SK-N-SH treated with all-trans-retinoic acid at 6 μM for 48 hours (cell line): ENCODE measurements at regions not wholly inside any gene's neighbourhood (a gene's known extent, or its start where the extent isn't known, plus 50 kb on each side); places are given as distances from the start of the nearest gene placed in this dataset.

ENCODE experiments used
- ATAC-seq: fragments of 200-7000 bp; cut with Tn5 transposase; 3 replicates; pipeline ENCODE4 v1.9.1; 2020; ENCODE audit warnings: mild to moderate bottlenecking, moderate library complexity
- ARNTL ChIP-seq: fragments of 450-650 bp; formaldehyde crosslinking; IDR thresholded peaks from 2 replicates; pipeline ENCODE4 v1.5.0; 2020; ENCODE audit warnings: low read depth, mild to moderate bottlenecking, moderate library complexity, borderline replicate concordance
- BACH2 ChIP-seq: fragments of 250-450 bp; sonication (Bioruptor Pico); IDR thresholded peaks from 2 replicates; pipeline ENCODE4 v1.9.0; 2021; ENCODE audit warnings: mild to moderate bottlenecking, borderline replicate concordance
- CREB5 ChIP-seq: fragments of 250-450 bp; sonication (Bioruptor Pico); IDR thresholded peaks from 2 replicates; pipeline ENCODE4 v1.5.1; 2020; ENCODE audit warnings: low read depth, mild to moderate bottlenecking, moderate library complexity
- CSDC2 ChIP-seq: fragments of 250-450 bp; sonication (Bioruptor Pico); IDR thresholded peaks from 2 replicates; pipeline ENCODE4 v1.5.0; 2020; ENCODE audit warnings: mild to moderate bottlenecking, moderate library complexity
- CSRNP3 ChIP-seq: fragments of 250-450 bp; sonication (Bioruptor Pico); IDR thresholded peaks from 2 replicates; pipeline ENCODE4 v1.5.1; 2021; ENCODE audit warnings: mild to moderate bottlenecking, moderate library complexity
- ESRRG ChIP-seq: fragments of 250-450 bp; sonication (Bioruptor Pico); IDR thresholded peaks from 2 replicates; pipeline ENCODE4 v1.6.1; 2021; ENCODE audit warnings: mild to moderate bottlenecking
- GLIS3 ChIP-seq: fragments of 250-450 bp; sonication (Bioruptor Pico); IDR thresholded peaks from 2 replicates; pipeline ENCODE4 v1.5.0; 2020; ENCODE audit warnings: mild to moderate bottlenecking, moderate library complexity
- ISL1 ChIP-seq: fragments of 250-450 bp; sonication (Bioruptor Pico); IDR thresholded peaks from 2 replicates; pipeline ENCODE4 v2.1.2; 2022; ENCODE audit warnings: mild to moderate bottlenecking, moderate library complexity
- OSR1 ChIP-seq: fragments of 250-450 bp; sonication (Bioruptor Pico); IDR thresholded peaks from 2 replicates; pipeline ENCODE4 v1.8.0; 2022; ENCODE audit warnings: moderate library complexity, mild to moderate bottlenecking, inconsistent platforms
- PPARA ChIP-seq: fragments of 250-450 bp; sonication (Bioruptor Pico); IDR thresholded peaks from 2 replicates; pipeline ENCODE4 v1.5.0; 2020; ENCODE audit warnings: mild to moderate bottlenecking, borderline replicate concordance
- RARB ChIP-seq: fragments of 250-450 bp; sonication (Bioruptor Pico); IDR thresholded peaks from 2 replicates; pipeline ENCODE4 v1.8.0; 2021; ENCODE audit warnings: mild to moderate bottlenecking, moderate library complexity
- SNAI2 ChIP-seq: fragments of 250-450 bp; sonication (Bioruptor Pico); IDR thresholded peaks from 2 replicates; pipeline ENCODE4 v1.5.0; 2020; ENCODE audit warnings: mild to moderate bottlenecking, moderate library complexity
- TCF4 ChIP-seq: fragments of 250-450 bp; sonication (Bioruptor Pico); IDR thresholded peaks from 2 replicates; pipeline ENCODE4 v1.8.0; 2021; ENCODE audit warnings: mild to moderate bottlenecking, moderate library complexity, borderline replicate concordance
- ZC3H10 ChIP-seq: fragments of 250-450 bp; sonication (Bioruptor Pico); IDR thresholded peaks from 2 replicates; pipeline ENCODE4 v1.5.1; 2021; ENCODE audit warnings: mild to moderate bottlenecking, moderate library complexity
- ZFP30 ChIP-seq: fragments of 450-650 bp; formaldehyde crosslinking; IDR thresholded peaks from 2 replicates; pipeline ENCODE4 v1.5.0; 2022; ENCODE audit warnings: mild to moderate bottlenecking, moderate library complexity
- ZNF565 ChIP-seq: fragments of 450-650 bp; formaldehyde crosslinking; conservative IDR thresholded peaks from 2 replicates; pipeline ENCODE4 v1.5.0; 2020; ENCODE audit warnings: low read depth, mild to moderate bottlenecking, moderate library complexity
- ZNF8 ChIP-seq: fragments of 450-650 bp; formaldehyde crosslinking; IDR thresholded peaks from 2 replicates; pipeline ENCODE4 v1.5.0; 2020; ENCODE audit warnings: mild to moderate bottlenecking, moderate library complexity
- TF ChIP-seq, protein P1 (sequence below): fragments of 250-450 bp; sonication (Bioruptor Pico); IDR thresholded peaks from 2 replicates; pipeline ENCODE4 v1.8.0; 2021; ENCODE audit warnings: low read depth, mild to moderate bottlenecking, moderate library complexity, borderline replicate concordance
- TF ChIP-seq, protein P2 (sequence below): fragments of 250-450 bp; sonication (Bioruptor Pico); IDR thresholded peaks from 2 replicates; pipeline ENCODE4 v1.8.0; 2020; ENCODE audit warnings: mild to moderate bottlenecking, moderate library complexity, borderline replicate concordance
- TF ChIP-seq, protein P3 (sequence below): fragments of 250-450 bp; sonication (Bioruptor Pico); IDR thresholded peaks from 2 replicates; pipeline ENCODE4 v1.5.0; 2020; ENCODE audit warnings: mild to moderate bottlenecking, moderate library complexity

- no peak for TF ChIP-seq ISL1 (CRISPR knock-in tag)
- ATAC-seq, result no peak
These were observed 303.2 kb upstream of the LRFN5 start for GRCh38 chr14:41303506-41303905.

DNA sequence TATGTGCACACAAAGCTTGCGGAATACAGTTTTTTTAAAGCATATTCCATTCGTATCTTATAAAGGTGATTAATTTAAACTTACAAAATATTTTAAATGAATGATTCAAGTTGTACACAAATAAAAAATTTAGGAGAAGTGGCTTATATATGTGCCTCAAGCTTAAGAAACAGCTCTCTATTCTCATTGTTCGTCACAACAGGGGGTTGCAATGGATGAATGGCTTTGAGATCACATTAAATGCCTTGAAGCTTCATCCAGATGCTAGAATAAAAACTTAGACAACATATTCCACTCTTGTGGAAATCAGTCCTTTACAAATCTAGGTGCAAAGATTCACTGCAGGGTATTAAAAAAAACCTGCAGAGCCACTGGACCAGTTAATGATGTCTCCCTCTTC is 303.9 kb upstream of the LRFN5 start:
- ATAC-seq, result no peak
- TF ChIP-seq RARB (CRISPR knock-in tag) (no peak), GLIS3 (no peak), SNAI2 (no peak), CSRNP3 (CRISPR knock-in tag) (no peak), ZC3H10 (CRISPR knock-in tag) (no peak), TCF4 (CRISPR knock-in tag) (no peak), CSDC2 (CRISPR knock-in tag) (no peak), OSR1 (CRISPR knock-in tag) (no peak), ZNF8 (CRISPR knock-in tag) (no peak)
- TF ChIP-seq, protein P1, sequence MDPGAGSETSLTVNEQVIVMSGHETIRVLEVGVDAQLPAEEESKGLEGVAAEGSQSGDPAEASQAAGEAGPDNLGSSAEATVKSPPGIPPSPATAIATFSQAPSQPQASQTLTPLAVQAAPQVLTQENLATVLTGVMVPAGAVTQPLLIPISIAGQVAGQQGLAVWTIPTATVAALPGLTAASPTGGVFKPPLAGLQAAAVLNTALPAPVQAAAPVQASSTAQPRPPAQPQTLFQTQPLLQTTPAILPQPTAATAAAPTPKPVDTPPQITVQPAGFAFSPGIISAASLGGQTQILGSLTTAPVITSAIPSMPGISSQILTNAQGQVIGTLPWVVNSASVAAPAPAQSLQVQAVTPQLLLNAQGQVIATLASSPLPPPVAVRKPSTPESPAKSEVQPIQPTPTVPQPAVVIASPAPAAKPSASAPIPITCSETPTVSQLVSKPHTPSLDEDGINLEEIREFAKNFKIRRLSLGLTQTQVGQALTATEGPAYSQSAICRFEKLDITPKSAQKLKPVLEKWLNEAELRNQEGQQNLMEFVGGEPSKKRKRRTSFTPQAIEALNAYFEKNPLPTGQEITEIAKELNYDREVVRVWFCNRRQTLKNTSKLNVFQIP (CRISPR knock-in tag), result no peak
- TF ChIP-seq, protein P2, sequence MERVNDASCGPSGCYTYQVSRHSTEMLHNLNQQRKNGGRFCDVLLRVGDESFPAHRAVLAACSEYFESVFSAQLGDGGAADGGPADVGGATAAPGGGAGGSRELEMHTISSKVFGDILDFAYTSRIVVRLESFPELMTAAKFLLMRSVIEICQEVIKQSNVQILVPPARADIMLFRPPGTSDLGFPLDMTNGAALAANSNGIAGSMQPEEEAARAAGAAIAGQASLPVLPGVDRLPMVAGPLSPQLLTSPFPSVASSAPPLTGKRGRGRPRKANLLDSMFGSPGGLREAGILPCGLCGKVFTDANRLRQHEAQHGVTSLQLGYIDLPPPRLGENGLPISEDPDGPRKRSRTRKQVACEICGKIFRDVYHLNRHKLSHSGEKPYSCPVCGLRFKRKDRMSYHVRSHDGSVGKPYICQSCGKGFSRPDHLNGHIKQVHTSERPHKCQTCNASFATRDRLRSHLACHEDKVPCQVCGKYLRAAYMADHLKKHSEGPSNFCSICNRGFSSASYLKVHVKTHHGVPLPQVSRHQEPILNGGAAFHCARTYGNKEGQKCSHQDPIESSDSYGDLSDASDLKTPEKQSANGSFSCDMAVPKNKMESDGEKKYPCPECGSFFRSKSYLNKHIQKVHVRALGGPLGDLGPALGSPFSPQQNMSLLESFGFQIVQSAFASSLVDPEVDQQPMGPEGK, result no peak
- TF ChIP-seq, protein P3, sequence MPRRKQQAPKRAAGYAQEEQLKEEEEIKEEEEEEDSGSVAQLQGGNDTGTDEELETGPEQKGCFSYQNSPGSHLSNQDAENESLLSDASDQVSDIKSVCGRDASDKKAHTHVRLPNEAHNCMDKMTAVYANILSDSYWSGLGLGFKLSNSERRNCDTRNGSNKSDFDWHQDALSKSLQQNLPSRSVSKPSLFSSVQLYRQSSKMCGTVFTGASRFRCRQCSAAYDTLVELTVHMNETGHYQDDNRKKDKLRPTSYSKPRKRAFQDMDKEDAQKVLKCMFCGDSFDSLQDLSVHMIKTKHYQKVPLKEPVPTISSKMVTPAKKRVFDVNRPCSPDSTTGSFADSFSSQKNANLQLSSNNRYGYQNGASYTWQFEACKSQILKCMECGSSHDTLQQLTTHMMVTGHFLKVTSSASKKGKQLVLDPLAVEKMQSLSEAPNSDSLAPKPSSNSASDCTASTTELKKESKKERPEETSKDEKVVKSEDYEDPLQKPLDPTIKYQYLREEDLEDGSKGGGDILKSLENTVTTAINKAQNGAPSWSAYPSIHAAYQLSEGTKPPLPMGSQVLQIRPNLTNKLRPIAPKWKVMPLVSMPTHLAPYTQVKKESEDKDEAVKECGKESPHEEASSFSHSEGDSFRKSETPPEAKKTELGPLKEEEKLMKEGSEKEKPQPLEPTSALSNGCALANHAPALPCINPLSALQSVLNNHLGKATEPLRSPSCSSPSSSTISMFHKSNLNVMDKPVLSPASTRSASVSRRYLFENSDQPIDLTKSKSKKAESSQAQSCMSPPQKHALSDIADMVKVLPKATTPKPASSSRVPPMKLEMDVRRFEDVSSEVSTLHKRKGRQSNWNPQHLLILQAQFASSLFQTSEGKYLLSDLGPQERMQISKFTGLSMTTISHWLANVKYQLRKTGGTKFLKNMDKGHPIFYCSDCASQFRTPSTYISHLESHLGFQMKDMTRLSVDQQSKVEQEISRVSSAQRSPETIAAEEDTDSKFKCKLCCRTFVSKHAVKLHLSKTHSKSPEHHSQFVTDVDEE, result no peak

GRCh38 chr14:41299924-41300323 is 306.8 kb upstream of the LRFN5 start:
- no peak for ATAC-seq
- TF ChIP-seq, protein P3, result no peak
- TF ChIP-seq, protein P1 (CRISPR knock-in tag), result no peak
- TF ChIP-seq ZNF565, result no peak
- no peak for TF ChIP-seq ARNTL (CRISPR knock-in tag)
- no peak for TF ChIP-seq CSRNP3 (CRISPR knock-in tag)
- TF ChIP-seq CSDC2 (CRISPR knock-in tag), result no peak
- TF ChIP-seq, protein P2, result no peak
- no peak for TF ChIP-seq GLIS3
- TF ChIP-seq OSR1 (CRISPR knock-in tag), result no peak
- TF ChIP-seq ZC3H10 (CRISPR knock-in tag), result no peak
- TF ChIP-seq ISL1 (CRISPR knock-in tag), result no peak
- TF ChIP-seq CREB5 (CRISPR knock-in tag), result no peak
- no peak for TF ChIP-seq ZFP30 (CRISPR knock-in tag)
- no peak for TF ChIP-seq BACH2 (CRISPR knock-in tag)
- TF ChIP-seq TCF4 (CRISPR knock-in tag), result no peak
- no peak for TF ChIP-seq ESRRG (CRISPR knock-in tag)
- no peak for TF ChIP-seq PPARA (CRISPR knock-in tag)
